Caco-2 (cell line): ENCODE measurements at regions not wholly inside any gene's neighbourhood (a gene's known extent, or its start where the extent isn't known, plus 50 kb on each side); places are given as distances from the start of the nearest gene placed in this dataset.

Source experiments
- BruUV-seq: library from RNA; stranded (reverse); fragments of 400-500 nt; replicated peaks from 2 replicates; lab custom pipeline; 2021; lab: Mats Ljungman, UMichigan
- CTCF ChIA-PET: fragments of 300-600 bp; sonication (Branson Sonifier 250); formaldehyde crosslinking; loops from one replicate; lab custom pipeline; 2022; ENCODE audit warnings: antibody characterized with exemption; lab: Charles Lee
- POLR2A ChIA-PET: fragments of 300-600 bp; sonication (Branson Sonifier 250); formaldehyde crosslinking; loops from one replicate; lab custom pipeline; 2022; ENCODE audit warnings: antibody characterized with exemption; lab: Charles Lee
- DNase-seq, 2 experiments: peaks; one replicate each; pipeline versions ENCODE4 v3.0.0 to v3.0.0-alpha.2; 2020 to 2022
- H3K27me3 ChIP-seq: replicated peaks from 2 replicates; pipeline ENCODE4 v1.6.0; 2011; ENCODE audit warnings: low read length; ENCODE audit not compliant: control insufficient read depth, insufficient read depth
- H3K36me3 ChIP-seq: 2 replicates; pipeline ENCODE4 v1.5.1; 2011; ENCODE audit warnings: low read length; ENCODE audit not compliant: control insufficient read depth, insufficient read depth
- H3K4me1 ChIP-seq: fragments of 250-450 bp; sonication (Bioruptor Pico); 2 replicates; pipeline ENCODE4 v1.5.1; 2020; ENCODE audit warnings: mild to moderate bottlenecking
- H3K4me3 ChIP-seq: 2 replicates; pipeline ENCODE4 v1.5.1; 2011; ENCODE audit warnings: low read depth, mild to moderate bottlenecking, control low read depth, low read length
- H3K9me3 ChIP-seq: fragments of 250-450 bp; sonication (Bioruptor Pico); 2 replicates; pipeline ENCODE4 v1.5.1; 2020; ENCODE audit warnings: mild to moderate bottlenecking, moderate library complexity
- H3K27ac Mint-ChIP-seq: one replicate; pipeline ENCODE4 v1.8.0; 2022; ENCODE audit warnings: mixed read lengths; ENCODE audit not compliant: unreplicated experiment
- H3K27me3 Mint-ChIP-seq: one replicate; pipeline ENCODE4 v1.8.0; 2022; ENCODE audit warnings: mixed read lengths; ENCODE audit not compliant: insufficient read depth, unreplicated experiment
- H3K36me3 Mint-ChIP-seq: one replicate; pipeline ENCODE4 v1.8.0; 2022; ENCODE audit warnings: mild to moderate bottlenecking, mixed read lengths; ENCODE audit not compliant: insufficient read depth, unreplicated experiment
- H3K4me1 Mint-ChIP-seq: one replicate; pipeline ENCODE4 v1.8.0; 2022; ENCODE audit warnings: low read depth, mixed read lengths; ENCODE audit not compliant: unreplicated experiment
- H3K4me3 Mint-ChIP-seq: one replicate; pipeline ENCODE4 v1.8.0; 2022; ENCODE audit warnings: mild to moderate bottlenecking, moderate library complexity, mixed read lengths; ENCODE audit not compliant: unreplicated experiment
- H3K9me3 Mint-ChIP-seq: one replicate; pipeline ENCODE4 v1.8.0; 2022; ENCODE audit warnings: mixed read lengths; ENCODE audit not compliant: unreplicated experiment
- CTCF ChIP-seq, 2 experiments: fragments of 200-600 bp in 1 of 2; IDR thresholded peaks; 1 replicate in 1 of 2; 2 replicates in 1 of 2; pipeline versions ENCODE4 v1.5.1 to v1.8.0; 2011 to 2022; ENCODE audit warnings: antibody characterized with exemption in 1 of 2, control low read depth in 1 of 2, inconsistent platforms in 1 of 2, low read depth in 1 of 2, low read length in 1 of 2, mild to moderate bottlenecking in 1 of 2, moderate library complexity in 1 of 2; ENCODE audit not compliant: insufficient read depth in 1 of 2, severe bottlenecking in 1 of 2, unreplicated experiment in 1 of 2
- intact Hi-C: fragments of 100-400 bp; cut with micrococcal nuclease; formaldehyde crosslinking; loops from one replicate; pipeline ENCODE4 v1.10.0; 2022; ENCODE audit not compliant: unreplicated experiment

- peaks cover 9% of the 10 kb centered on the region for H3K27me3 Mint-ChIP-seq
- no peak for TF ChIP-seq CTCF (IDR thresholded peaks at IDR 0.05; ENCODE audit: insufficient read depth in 1 of 2, low read depth in 1 of 2, low read length in 1 of 2, severe bottlenecking in 1 of 2, unreplicated experiment in 1 of 2)
- no peaks in the 10 kb centered on the region for H3K36me3 Mint-ChIP-seq
- peaks cover 7% of the 10 kb centered on the region for H3K9me3 Mint-ChIP-seq
- intact Hi-C loops, result no loop called here
- H3K27me3 ChIP-seq, result no peaks in the 10 kb centered on the region
- H3K36me3 ChIP-seq, result no peaks in the 10 kb centered on the region
- BruUV-seq, result no TSS peak
- no peaks in the 10 kb centered on the region for H3K4me1 Mint-ChIP-seq
- no peaks in the 10 kb centered on the region for H3K9me3 ChIP-seq
- DNase-seq, result no peak
- H3K4me3 ChIP-seq, result no peak overlapping the region
- H3K27ac Mint-ChIP-seq, result no peak overlapping the region
- ChIA-PET CTCF (no interaction called here), POLR2A (no interaction called here)
- no peaks in the 10 kb centered on the region for H3K4me1 ChIP-seq
- no peak overlapping the region for H3K4me3 Mint-ChIP-seq
Observed at GRCh38 chr9:82081496-82081895, 92.9 kb downstream of the SPATA31D1 start.

GRCh38 chr9:82082563-82082962 lies 94.0 kb downstream of the SPATA31D1 start:
- no peak overlapping the region for H3K4me3 Mint-ChIP-seq
- Histone ChIP-seq H3K4me1 (no peaks in the 10 kb centered on the region), H3K4me3 (no peak overlapping the region), H3K27me3 (no peaks in the 10 kb centered on the region), H3K9me3 (no peaks in the 10 kb centered on the region), H3K36me3 (no peaks in the 10 kb centered on the region)
- no TSS peak for BruUV-seq
- no peak overlapping the region for H3K27ac Mint-ChIP-seq
- H3K4me1 Mint-ChIP-seq, result no peaks in the 10 kb centered on the region
- ChIA-PET CTCF (no interaction called here), POLR2A (no interaction called here)
- no peak for DNase-seq
- H3K9me3 Mint-ChIP-seq, result peaks cover 9% of the 10 kb centered on the region
- peaks cover 9% of the 10 kb centered on the region for H3K27me3 Mint-ChIP-seq
- TF ChIP-seq CTCF (IDR thresholded peaks at IDR 0.05; ENCODE audit: insufficient read depth in 1 of 2, low read depth in 1 of 2, low read length in 1 of 2, severe bottlenecking in 1 of 2, unreplicated experiment in 1 of 2), result no peak
- H3K36me3 Mint-ChIP-seq, result no peaks in the 10 kb centered on the region
- intact Hi-C loops, result no loop called here

DNA sequence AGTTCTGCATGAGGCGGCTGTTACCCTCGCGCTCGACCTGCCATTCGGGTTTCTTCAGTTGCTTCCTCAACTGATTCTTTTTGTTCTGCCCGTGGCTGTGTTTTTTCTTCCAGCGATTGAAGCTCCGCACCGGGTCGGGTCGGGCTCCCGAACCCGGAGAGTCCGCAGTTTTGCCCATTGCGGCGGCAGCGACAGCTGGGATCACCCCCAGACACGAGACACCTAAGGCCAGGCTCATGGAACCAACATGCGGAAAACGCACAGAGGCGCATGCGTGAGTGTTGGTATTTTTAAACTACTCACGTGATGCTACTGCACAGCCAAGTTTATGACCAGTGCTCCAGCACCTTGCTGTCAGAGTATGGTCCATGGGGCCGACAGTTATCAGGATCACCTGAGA lies 100.0 kb downstream of the SPATA31D1 start:
- no peaks in the 10 kb centered on the region for H3K36me3 Mint-ChIP-seq
- no peaks in the 10 kb centered on the region for H3K4me1 Mint-ChIP-seq
- H3K4me3 Mint-ChIP-seq, result no peak overlapping the region
- TF ChIP-seq CTCF (IDR thresholded peaks at IDR 0.05; ENCODE audit: insufficient read depth in 1 of 2, low read depth in 1 of 2, low read length in 1 of 2, severe bottlenecking in 1 of 2, unreplicated experiment in 1 of 2), result no peak
- intact Hi-C loops, result no loop called here
- no peak overlapping the region for H3K27ac Mint-ChIP-seq
- no peaks in the 10 kb centered on the region for H3K36me3 ChIP-seq
- CTCF ChIA-PET, result no interaction called here
- BruUV-seq, result no TSS peak
- no peaks in the 10 kb centered on the region for H3K4me1 ChIP-seq
- peaks cover 9% of the 10 kb centered on the region for H3K9me3 Mint-ChIP-seq
- H3K27me3 ChIP-seq, result no peaks in the 10 kb centered on the region
- H3K9me3 ChIP-seq, result no peaks in the 10 kb centered on the region
- H3K27me3 Mint-ChIP-seq, result peaks cover 8% of the 10 kb centered on the region
- POLR2A ChIA-PET, result no interaction called here
- H3K4me3 ChIP-seq, result no peak overlapping the region
- DNase-seq, result no peak
